GM18858 (cell line): ENCODE measurements at regions not wholly inside any gene's neighbourhood (a gene's known extent, or its start where the extent isn't known, plus 50 kb on each side); places are given as distances from the start of the nearest gene placed in this dataset.
"Not testable (repeated sequence)": the region's sequence is repeated elsewhere in the genome, so short reads cannot be mapped to it uniquely, and the experiment has no call there.

Experiments
- ATAC-seq: cut with Tn5 transposase; IDR thresholded peaks from one replicate; pipeline ENCODE4 v1.9.1; 2021; ENCODE audit not compliant: unreplicated experiment

DNA sequence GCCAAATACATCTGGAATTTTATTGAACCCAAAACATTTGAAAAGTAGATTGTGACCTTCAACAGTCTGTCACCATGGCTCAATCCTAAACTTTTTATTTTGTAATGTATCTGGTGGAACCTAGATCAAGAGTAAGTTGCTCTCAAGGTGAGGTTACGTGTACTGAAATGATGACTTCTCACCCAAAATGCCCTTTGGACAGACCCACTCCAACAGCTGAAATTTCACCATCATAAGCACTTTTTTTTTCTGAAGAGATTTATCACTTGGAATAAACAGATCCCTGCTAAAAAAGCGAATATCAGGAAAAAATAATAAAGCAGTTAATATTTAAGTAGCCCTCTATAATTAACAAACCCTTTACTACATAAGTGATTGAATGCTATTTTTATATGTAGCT lies 155.0 kb upstream of the FBXL7 start:
- ATAC-seq: no peak

DNA sequence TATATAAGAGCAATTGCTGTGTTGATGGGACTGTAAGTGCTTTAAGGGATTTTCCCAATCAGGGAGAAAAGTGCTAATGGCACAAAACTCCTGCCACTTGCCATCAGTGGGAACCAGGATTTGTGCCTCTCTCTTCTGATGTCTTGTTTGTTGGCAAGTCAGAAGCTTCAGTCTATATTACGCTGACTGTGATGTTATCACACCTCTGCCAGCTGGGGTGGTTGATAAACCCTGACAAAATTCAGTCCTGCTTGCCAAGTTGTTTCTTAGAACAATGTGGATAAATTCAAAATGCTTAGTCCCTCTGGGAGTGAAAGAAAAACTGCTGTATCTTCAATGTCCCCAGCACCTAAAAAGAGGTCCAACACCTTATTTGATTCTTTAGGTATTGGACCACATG lies 161.4 kb upstream of the FBXL7 start:
- ATAC-seq: no peak

DNA sequence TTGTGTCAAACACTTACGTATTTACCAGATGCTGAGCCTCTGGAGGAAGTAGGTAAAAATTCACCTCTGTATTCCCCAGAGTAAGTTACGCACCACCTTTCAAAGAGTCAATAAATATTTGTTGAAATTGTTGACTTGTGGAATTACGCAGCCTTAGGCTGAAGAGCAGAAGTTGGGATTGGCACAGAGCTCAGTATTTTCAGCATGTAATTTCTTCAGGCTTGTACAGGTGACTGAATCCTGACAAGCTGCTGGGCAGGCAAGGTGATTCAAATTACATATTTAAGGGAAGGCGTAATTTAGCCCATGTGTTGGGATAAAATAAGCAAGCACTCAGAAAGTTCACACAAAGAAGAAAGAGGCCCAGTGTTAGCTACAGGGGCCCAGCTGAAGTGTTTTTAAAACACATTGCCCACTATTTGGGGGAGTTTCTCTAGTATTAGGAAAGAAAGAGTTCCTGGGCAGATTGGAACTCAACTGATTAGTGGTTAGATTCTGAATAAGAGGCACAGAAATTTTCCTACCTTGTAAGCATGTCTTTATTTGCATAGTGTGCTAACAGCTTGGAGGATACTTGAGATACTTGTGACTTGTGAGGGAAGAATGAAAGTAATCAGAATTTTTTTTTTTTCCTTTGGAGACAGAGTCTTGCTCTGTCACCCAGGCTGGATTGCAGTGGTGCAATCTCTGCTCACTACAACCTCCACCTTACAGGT lies 165.3 kb upstream of the FBXL7 start:
- ATAC-seq: no peak

DNA sequence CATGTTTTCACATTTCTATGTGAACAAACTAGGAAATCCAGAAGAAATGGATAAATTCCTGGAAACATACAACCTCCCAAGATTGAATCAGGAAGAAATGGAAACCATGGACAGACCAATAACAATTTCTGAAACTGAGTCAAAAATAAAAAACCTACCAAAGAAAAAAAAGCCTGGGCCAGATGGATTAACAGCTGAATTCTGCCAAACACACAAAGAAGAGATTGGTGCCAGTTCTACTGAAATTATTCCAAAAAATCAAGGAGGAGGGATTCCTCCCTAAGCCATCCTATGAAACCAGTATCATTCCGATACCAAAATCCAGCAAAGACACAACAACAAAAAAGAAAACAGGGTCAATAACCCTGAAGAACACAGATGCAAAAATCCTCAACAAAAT lies 166.9 kb upstream of the FBXL7 start:
- no peak for ATAC-seq

DNA sequence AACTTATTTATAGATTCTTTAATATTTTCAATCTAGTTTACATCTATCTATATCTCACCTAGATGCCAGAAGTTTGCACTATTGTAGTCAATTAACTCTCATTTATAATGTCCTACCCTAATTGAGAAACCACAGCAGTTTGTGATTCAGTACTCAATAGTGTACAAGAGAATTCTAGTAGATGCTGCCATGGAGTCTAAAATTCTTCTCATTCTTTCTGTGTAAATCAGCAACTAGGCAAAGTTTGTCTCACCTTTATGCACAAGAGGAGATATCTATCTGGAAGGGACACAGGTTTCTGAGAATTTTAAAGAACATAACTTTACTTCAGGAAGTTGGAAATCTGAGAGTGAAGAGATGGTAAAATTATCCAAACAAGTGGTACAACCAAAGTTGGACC lies 173.0 kb upstream of the FBXL7 start:
- no peak for ATAC-seq

DNA sequence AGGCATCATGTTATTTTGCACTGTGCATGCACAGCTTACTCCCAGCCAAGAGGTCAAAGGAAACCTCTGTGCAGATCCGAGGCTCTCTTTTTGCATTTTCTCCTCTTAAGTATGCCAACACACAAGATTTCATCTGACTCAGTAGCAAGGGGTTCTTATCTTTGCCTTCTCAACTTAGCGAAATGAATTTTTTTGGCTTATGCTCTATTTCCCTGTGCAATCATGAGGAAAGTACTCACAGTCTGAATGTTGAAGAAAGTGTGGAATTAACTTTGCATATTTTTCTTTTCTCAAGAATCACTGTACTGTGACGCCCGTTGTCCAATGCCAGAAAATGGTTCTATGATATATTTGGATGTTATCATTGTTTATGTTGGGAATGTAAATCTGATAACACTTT lies 173.5 kb upstream of the FBXL7 start:
- ATAC-seq: no peak

DNA sequence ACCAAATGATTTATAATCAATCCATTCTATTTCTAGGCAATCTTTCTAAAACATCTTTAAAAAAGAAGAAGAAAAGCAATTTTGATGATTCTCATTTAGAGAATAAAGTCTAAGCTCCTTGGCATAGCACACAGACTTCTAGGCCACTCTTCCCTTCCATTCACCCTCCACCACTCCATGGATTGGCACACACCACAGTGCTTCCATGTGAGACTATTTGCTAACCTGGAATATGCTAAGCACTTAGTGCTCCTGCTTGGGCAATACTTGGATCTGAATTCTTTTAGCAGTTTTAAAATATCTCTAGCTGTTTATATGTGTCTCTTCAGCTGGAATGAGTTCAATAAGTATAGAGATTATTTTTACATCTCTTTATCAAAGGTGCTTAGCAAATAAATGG lies 177.6 kb upstream of the FBXL7 start:
- ATAC-seq: no peak

DNA sequence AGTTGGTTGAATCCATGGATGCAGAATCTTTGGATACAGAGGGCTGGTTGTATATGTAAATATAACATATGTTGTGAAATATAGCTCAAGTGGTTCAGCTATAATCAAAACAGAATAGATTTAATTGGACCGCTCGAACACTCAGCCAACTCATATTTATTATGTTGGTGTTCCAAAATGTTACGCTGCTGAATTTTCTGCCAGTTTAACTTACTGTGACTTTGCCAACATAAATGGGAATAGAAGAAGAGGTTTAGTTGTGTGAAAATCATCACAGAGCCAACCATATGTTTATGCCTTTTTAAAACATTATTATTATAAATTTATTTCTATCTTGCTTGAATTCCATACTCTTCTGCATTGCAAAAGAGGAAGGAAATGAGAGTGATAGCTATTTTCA lies 178.2 kb upstream of the FBXL7 start:
- ATAC-seq: no peak

DNA sequence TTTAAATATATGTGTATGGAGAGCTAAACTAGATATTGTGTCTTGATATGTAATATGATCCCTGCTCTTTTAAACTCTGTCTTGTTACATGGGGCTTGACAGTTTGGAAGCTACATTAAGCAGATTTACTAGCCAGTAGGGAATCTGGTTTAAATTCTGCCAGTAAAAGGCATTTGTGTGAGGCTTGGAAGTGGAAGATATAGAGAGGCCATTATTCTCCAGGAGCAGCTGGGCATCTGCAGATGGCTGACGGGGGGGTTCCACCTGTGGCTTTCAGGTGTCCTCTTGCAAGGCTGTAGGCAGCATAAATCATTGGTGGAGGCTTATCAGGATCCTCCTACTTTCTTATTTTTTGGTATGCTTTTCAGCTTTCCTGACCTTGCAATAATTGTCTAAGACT lies 179.1 kb upstream of the FBXL7 start:
- ATAC-seq: no peak

DNA sequence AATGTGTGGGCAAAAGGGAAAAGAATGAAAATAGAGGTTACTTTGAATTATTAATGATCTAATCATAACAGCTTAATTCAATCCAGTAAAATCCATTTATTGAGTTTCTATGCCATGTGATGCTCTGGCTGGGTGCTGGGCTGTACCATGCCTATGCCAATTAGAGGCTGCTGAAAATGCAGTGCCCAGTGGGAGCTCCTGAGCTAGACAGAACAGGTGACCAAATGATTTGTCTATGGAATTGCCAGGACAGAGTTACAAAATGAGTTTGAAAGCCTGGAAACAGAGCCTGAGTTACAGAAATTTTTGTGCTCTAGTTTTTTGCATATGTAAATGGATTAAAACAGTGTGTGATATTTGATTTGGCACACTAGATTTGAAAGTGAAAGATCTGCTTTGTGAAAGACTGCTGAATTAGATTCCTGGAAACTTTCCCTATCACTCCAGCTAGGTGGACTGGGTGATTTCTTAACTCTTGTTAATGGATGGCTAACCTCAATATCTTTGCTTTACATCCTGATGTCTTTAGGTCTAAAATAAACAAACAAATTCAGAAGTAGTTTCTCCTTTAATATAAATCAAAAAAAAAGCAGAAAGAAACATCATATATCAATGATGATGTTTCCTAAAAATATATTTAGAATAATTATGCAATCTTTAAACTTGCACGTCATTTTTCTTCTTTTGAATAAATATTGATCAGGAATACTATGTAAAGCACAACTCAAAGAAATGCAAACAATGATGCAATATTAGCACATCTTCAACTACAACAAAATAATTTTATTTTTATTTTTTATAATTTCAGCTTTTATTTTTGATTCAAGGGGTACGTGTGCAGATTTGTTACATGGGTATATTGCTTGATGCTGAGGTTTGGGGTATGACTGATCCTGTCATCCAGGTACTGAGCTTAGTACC lies 194.8 kb upstream of the FBXL7 start:
- no peak for ATAC-seq

DNA sequence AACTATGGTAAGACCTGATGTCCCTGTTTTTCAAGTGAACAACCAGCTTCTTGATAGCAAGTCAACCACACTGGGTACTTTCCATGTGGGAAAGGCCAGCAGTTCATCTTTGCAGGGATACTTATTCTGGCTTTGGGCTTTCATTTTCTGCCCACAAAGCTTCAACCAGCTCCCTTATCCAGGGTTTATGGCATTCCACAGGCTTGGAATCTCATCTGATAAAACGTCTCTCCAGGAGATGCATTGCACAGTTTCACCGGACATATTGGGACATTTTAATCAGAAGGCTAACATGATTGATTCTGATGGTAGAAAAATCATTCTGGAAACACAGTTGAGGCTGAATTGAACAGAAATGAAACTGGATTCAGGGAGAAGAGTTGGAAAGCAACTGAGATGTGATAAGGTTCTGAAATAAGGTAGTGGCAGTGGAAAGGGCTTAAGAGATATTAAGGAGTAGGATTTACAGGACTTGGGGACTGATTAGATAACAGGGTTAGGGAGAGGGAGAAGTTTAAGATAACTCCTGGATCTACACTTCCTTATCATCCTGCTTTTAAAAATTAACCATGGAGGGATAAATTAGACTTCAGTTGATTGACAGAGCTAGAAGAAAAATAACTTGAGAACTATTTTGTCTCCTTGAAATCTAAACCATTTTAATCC lies 195.8 kb upstream of the FBXL7 start:
- ATAC-seq: no peak

DNA sequence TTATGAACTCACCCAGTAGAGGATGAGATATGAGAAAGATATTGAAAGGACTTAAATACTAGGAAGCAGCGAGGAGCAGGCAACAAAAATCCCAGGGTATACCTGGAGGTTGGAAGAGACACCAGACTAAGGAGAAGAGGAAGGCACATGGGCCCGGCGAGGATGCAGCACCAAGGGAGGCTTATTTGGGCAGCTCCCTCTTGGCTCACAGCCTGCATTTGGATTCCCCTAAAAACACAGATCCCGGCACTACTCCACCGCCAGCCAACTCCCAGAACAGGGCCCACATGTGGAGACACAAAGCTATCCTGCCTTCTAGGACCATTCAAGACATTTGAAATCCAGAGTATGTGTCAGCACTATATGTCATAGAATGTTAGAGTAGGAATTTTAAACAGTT lies 199.8 kb upstream of the FBXL7 start:
- ATAC-seq: no peak

DNA sequence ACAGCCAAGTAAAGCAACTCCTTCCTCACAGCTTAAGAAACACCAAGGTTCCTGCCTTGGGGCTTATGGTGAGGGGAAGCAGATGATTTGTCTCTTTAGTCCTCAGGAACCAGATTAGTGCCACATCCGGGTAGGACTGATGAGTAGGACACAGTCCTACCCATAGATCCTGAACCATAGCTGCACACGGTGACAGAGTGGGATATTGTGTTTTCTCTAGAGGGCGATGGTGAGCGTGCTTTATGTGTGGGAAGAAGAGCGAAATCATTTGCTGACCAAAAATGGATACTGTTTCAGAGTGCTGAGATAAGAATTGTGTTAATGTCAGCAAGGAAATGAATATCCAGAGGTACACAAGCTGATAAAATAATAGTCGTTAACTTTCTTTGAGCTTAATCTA lies 209.0 kb upstream of the FBXL7 start:
- no peak for ATAC-seq

DNA sequence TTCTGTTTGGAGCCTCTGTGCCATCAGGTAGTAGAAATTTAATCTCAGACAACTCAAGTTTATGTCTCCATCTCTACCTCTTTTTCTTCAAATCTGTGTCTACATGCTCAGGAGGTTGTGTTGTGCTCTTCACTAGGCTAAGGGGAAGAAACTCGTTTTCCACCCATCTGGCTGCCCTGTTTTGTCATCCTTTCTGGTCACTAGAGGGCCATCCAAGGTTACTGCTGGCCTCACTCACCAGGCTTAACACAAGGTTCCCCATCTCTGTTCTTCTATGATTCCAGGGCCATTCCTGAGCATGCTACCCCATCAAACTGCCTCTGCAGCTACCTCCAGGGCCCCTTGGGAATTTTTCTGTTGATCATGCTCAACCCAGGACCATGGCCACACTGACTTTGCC lies 213.3 kb upstream of the FBXL7 start:
- ATAC-seq: no peak

DNA sequence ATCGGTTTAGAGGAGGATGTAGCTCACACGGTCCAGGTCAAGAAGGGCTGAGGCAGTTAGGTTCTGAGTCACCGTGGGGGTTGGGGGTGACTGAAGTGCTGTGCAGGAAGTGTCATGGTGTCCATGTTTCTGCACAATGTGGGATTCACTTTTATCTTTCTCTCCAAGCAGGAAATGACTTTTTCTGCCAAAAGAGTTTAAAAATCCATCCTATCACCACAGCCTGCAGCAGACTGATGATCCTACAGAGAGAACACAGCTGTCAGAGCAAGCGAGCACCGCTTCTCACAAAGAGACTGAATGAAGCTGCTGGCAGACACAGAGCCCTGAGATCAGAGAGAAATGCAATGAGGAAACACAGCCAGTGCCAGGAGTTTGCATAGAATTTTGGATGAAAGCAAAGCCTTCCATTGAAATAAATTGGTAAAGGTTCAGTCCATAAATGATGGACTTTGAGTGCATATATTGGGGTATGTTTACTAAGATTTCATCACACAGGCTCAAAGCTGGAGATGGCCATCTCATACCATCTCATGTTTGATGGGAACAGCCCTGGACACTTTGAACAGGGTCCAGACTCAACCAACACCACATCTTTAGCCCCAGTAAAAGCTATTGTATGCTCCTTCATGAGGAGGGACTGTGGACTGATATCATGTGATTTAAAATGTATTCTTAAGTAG lies 213.9 kb upstream of the FBXL7 start:
- ATAC-seq: no peak

DNA sequence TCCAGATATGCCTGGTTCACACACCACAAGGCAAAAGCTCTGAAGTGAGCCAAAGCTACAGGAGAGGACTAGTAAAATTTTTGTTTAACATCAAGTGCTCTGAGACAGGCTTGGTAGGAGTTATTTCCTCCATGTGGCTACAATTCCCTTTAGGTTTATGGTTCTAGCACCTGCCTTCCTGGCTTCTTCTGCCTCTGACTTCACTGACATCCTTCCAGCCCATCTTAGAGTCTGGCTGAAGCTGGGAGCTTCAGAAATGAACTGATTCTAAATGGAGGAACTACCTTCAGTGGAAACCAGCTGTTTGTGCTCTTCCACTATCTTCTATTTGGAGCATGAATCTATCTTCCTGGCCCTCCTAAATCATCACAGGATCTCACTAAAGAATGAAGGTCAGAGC lies 215.3 kb upstream of the FBXL7 start:
- ATAC-seq: no peak

DNA sequence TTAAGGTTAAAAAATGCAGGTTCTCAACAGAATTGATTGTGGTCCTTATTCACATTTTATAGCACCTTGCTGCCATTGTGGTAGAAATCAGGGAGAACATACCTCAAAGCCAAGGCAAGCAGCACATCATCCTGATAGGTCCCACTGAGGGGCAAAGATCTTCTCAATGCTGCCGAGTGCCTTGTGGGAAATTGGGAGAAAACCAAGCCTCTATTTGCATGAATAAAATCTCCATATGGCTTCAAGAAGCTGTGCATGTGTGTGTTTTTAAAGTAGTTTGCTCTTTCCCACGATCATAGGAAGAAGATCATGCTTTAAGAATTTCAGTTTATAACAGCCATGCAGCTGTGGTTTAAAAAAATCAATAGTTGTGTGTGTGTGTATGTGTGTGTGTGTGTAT lies 216.9 kb upstream of the FBXL7 start:
- ATAC-seq: no peak

DNA sequence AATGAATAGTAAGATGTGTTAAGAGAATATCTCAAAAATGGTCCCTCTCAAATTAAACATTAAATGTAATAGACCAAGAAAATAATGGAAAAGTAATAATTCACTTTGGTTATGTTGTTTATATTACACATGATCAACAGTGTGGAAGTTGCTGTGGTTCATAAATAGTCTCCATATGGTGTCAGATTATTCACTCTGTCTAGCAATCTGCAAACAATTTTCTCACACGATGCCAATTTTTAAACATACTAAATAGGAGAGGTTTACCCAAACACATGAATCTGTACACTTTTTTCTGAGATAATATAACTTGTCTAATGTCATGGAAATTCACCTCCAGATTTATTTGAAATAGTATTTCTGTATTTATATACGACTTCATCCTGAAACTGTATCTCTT lies 217.4 kb upstream of the FBXL7 start:
- ATAC-seq: no peak

DNA sequence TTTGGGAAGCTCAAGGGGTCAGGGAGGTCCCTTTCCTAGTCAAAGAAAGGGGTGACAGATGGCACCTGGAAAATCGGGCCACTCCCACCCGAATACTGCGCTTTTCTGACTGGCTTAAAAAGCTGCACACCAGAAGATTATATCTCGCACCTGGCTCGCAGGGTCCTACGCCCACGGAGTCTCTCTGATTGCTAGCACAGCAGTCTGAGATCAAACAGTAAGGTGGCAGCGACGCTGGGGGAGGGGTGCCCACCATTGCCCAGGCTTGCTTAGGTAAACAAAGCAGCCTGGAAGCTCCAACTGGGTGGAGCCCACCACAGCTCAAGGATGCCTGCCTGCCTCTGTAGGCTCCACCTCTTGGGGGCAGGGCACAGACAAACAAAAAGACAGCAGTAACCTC lies 228.4 kb upstream of the FBXL7 start:
- ATAC-seq: not testable (repeated sequence)

DNA sequence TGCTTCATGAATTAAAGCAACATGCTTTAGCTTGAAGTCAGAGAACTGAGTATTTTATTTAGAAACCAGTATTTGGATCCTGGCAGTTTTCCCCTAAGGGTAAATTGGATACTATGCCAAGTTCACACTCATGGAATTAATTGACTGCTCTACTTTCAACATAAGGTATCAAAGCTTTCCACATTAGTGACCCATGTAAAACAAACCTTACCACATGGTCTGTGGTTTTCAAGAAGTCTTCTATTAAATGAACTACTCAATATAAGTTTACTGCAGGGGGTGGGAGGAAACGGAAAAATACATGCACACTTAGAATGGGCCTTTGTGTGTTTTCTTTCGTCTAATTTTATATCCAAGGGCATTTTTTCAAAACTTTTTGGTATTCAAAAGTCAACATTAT lies 232.0 kb upstream of the FBXL7 start:
- no peak for ATAC-seq

DNA sequence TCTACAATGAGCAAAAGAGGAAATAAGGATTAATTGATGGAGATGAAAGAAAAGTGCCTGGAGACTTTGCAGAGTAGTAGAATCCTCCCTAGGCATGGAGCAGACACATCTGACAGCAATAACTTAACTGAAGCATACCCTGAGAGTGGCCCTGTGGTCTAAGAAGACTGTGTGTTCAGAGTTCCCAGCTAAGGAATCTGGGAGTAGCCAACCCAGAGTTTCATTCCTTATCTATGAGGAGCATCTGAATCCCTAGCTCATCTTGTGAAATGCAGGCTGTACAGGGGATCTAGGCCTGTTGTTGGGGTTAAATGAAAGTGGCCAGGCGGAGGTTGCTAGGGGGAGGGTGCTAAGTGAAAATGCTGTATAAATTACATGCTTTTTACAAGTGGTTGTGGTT lies 233.1 kb upstream of the FBXL7 start:
- ATAC-seq: no peak
